Suppressor macrophage (primary cell): ENCODE measurements at regions not wholly inside any gene's neighbourhood (a gene's known extent, or its start where the extent isn't known, plus 50 kb on each side); places are given as distances from the start of the nearest gene placed in this dataset.
"Not testable (repeated sequence)": the region's sequence is repeated elsewhere in the genome, so short reads cannot be mapped to it uniquely, and the experiment has no call there.

Experiments
- DNase-seq, 4 experiments: peaks; one replicate each; pipeline ENCODE4 v3.0.0-alpha.2; 2020 to 2022

GRCh38 chr2:184993746-184994145, 395.4 kb downstream of the ZNF804A start:
- no peak for DNase-seq

DNA sequence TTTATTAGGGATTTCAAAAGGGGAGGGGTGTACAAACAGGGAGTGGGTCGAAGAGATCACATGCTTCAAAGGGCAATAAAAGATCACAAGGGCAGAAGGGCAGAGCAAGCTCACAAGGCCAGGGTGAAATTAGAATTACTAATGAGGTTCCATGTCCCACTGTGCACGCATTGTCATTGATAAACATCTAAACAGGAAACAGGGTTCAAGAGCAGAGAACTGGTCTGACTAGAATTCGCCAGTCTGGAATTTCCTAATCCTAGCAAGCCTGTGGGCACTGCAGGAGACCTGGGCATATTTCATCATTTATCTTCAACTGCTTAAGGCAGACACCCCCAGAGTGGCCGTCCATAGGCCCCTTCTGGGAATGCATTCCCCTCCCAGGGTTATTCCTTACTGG, 408.2 kb downstream of the ZNF804A start:
- no peak for DNase-seq

DNA sequence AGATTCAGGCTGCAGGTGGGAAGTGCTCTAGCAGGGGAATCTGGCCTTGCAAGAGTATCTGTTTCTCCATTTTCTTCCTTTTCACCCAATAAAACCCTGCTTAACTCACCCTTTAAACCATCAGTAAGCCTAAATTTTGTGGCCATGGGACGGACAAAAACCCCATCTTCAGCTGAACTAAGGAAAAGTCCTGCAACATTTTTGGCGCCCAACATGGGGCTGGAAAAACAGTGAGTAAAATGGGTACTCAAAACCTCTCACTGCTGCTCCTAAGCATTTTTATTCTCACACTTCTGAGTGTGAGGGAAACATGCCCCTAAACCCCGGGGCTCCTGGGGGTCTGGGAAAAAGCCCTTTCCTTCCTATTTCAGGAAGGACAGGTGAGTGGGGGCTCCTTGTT, 414.3 kb downstream of the ZNF804A start:
- peak in 2 of 4 experiments; percentile 1 to 6 for DNase-seq

GRCh38 chr2:185014076-185014475, 415.7 kb downstream of the ZNF804A start:
- DNase-seq: no peak

GRCh38 chr2:185025891-185026290, 427.6 kb downstream of the ZNF804A start:
- not testable (repeated sequence) for DNase-seq

DNA sequence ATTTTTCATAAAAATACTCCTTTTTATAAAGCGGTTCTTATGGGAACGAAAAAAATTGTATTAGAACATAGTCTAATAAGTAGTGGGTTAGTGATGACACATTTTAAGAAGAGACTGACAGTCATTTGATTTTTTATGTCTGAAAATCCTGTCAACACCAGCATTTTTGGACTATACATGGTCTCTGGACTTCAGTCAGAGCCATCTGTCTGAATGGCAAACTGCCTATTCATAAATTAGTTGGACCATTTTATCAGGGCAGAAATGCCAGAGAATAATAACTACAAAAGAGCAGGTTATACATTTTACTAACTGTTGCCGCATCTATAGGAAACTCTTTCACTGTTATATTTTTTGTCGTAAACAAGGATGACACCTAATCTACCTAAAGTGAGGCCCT, 437.6 kb downstream of the ZNF804A start:
- DNase-seq: no peak

DNA sequence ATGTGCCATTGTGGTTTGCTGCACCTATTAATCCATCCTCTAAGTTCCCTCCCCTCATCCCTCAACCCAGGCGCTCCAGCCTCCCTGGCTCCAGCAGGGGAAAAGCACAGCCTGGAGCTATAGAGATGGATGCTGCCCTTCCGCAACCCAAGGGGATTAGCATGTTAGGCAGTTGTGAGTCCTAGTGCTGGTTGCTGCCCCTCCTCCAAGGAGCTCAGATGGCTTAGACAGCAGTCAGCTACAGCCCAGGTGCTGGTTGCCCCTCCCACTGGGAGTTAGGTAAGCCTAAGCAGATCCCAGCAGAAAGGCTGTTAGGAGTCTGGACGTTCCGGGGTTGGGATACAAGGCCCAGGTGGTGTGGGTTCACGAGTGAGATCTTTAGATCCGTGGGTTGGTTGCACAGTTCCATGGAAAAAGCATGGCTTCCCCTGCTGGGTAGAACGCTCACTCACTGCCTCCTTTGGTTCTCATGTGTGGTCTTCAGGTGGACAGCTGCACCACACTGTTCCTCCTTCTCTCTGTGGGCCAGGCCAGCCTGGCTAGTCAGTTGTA, 446.1 kb downstream of the ZNF804A start:
- no peak for DNase-seq

GRCh38 chr2:185050804-185051203, 452.5 kb downstream of the ZNF804A start:
- no peak for DNase-seq

DNA sequence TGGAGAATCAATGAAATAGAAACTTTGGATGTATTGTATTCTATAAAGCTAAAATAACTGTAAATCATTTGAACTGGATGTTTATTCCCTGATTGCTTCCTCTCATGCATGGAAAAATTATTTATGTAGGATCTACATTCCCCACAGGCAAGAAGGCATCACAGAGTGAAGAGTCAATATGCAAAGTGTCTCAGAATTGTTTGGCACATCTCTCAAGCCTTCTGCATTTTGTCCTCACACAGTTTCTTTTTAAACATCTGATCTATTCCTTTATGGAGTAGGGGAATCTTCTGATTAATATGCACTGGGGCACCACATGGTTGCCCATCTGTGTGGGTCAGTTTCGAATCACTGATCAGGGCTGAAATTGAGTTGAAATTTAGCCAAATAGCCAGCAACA, 465.4 kb downstream of the ZNF804A start:
- DNase-seq: no peak

GRCh38 chr2:185066128-185066527, 467.8 kb downstream of the ZNF804A start:
- DNase-seq: no peak

GRCh38 chr2:185069107-185069506, 470.8 kb downstream of the ZNF804A start:
- DNase-seq: no peak

GRCh38 chr2:185074156-185074555, 475.8 kb downstream of the ZNF804A start:
- DNase-seq: no peak

GRCh38 chr2:185082749-185083148, 484.4 kb downstream of the ZNF804A start:
- no peak for DNase-seq

GRCh38 chr2:185108588-185108987, 510.3 kb downstream of the ZNF804A start:
- no peak for DNase-seq

DNA sequence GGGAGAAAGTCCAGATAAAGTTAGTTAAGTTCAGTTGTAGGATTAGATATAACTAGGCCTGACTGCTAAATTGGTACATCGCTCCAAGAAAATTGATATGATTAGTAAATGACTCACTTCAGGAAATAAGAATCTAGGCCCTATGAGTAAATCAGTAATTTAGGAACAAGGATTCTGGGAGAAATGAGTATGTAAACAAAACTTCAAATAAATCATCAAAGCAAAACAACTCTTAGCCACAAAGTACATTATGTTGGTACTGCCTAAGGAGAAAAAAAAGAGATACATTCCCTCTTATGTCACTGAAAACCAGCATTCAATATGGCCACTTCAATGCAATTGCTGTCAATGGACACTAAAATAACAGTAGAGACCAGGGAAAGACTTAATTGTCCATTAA, 529.1 kb downstream of the ZNF804A start:
- DNase-seq: no peak

- no peak for DNase-seq
These were observed 530.0 kb downstream of the ZNF804A start for GRCh38 chr2:185128346-185128745.

GRCh38 chr2:185128996-185129395, 530.7 kb downstream of the ZNF804A start:
- no peak for DNase-seq

DNA sequence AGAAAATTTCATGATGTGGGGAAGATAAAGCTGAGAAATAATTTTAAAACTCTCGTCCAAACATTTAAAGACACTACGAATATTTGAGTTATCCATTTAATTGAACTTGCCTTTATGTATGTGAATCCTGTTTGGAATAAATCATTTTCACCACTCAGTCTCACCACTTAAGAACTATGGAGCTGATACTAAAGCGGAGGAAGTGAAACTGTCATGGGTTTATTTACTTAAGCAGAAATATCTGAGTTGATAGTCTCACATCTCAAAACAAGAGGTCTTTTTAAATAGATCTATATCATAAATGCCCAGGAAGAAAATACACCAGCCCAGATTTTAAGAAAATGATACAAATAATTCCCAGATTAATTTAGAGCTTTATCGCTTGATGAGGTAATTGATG, 532.4 kb downstream of the ZNF804A start:
- no peak for DNase-seq

GRCh38 chr2:185132501-185133041, 534.2 kb downstream of the ZNF804A start:
- no peak for DNase-seq

DNA sequence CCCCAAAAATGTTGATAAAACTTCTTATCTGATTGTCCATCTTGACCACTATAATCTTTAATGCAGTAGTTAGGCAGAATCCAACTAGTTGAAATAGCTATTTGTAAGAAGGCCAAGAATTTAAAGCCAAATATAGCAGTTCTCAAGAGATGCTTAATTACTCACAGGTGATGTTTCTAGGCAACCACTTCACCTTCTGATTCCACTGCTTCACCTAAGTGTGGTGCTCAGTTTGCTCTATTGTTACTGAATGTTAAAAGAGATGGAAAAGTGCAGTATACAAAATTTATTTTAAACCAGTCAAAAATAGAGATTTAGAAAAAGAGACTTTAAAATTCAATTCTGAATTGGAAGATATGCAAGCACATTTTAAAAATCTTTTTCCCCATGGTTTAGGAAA, 539.4 kb downstream of the ZNF804A start:
- no peak for DNase-seq

GRCh38 chr2:185142677-185143076, 544.3 kb downstream of the ZNF804A start:
- no peak for DNase-seq

- no peak for DNase-seq
These were observed 546.0 kb downstream of the ZNF804A start for GRCh38 chr2:185144159-185144919.

DNA sequence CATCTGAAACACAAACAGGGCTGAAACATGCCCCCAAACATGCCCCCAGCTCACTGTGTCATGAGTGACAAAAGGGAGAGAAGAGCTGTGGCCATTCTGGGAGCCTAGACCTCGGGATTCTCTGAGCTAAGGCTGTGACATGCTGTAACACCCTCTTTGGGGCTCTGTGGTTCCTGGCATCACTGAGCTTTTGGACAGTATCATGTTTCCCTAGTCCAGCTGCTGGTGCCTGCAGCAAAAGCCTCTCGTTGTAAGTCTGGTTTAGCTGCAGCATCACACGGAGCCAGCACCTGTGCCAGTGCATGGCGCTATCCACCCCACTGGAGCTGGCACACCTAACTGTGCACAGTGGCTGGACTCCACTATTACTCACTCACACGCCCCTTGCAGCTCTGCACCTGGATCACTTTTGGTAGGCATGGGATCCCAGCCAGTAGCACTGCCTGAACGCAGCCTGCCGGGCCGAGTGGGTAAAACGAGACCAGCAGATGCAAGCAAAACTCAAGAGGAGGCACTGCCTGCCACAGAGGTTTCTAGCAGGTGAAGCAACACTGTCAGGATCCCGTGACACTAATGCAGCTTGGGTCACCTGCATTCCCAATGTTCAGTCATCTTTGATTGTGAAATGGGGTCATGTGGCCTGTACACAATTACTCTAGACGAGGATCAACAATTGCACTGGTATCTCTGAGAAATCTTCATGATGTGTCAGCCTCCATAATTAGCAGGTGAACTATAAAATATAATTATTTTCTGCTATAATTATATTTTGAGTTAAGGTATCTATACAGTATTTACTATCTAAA, 547.2 kb downstream of the ZNF804A start:
- no peak for DNase-seq

DNA sequence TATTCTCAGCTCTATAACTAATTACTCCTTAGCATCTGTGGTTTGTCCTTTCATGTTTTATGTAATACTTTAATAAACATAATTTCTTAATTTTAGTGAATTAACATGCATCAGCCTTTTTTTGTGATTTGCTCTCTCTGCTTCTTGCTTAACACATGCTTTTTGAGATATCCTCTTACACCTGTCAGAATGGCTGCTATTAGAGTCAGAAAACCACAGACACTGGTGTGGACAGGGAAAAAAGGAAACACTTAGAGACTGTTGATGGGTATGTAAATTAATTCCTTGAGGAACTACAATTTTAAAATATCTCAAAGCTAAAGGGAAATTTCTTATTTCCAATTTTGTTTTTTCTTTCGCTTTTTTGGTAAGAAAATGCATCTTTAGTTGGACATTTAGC, 549.0 kb downstream of the ZNF804A start:
- DNase-seq: no peak
